ENCODE measurements at regions not wholly inside any gene's neighbourhood (a gene's known extent, or its start where the extent isn't known, plus 50 kb on each side); places are given as distances from the start of the nearest gene placed in this dataset.

GRCh38 chr9:90726215-90726614 is 75.4 kb upstream of the SYK start:
- TF ChIP-seq, protein P1, sequence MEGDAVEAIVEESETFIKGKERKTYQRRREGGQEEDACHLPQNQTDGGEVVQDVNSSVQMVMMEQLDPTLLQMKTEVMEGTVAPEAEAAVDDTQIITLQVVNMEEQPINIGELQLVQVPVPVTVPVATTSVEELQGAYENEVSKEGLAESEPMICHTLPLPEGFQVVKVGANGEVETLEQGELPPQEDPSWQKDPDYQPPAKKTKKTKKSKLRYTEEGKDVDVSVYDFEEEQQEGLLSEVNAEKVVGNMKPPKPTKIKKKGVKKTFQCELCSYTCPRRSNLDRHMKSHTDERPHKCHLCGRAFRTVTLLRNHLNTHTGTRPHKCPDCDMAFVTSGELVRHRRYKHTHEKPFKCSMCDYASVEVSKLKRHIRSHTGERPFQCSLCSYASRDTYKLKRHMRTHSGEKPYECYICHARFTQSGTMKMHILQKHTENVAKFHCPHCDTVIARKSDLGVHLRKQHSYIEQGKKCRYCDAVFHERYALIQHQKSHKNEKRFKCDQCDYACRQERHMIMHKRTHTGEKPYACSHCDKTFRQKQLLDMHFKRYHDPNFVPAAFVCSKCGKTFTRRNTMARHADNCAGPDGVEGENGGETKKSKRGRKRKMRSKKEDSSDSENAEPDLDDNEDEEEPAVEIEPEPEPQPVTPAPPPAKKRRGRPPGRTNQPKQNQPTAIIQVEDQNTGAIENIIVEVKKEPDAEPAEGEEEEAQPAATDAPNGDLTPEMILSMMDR (IDR thresholded peaks at IDR 0.05): no peak
- no peak for TF ChIP-seq POLR2A (IDR thresholded peaks at IDR 0.05)
